A549 (cell line): ENCODE measurements at regions not wholly inside any gene's neighbourhood (a gene's known extent, or its start where the extent isn't known, plus 50 kb on each side); places are given as distances from the start of the nearest gene placed in this dataset.

Source experiments
- BHLHE40 ChIP-seq: IDR thresholded peaks from 2 replicates; pipeline ENCODE4 v1.6.1; 2012; ENCODE audit warnings: low read depth, low read length, inconsistent platforms
- CHD4 ChIP-seq: fragments of 200-600 bp; sonication (generic); IDR thresholded peaks from 2 replicates; pipeline ENCODE4 v1.6.1; 2016; ENCODE audit warnings: antibody characterized with exemption, mild to moderate bottlenecking, borderline replicate concordance
- EP300 ChIP-seq, 2 experiments: fragments of >200 bp; sonication (Bioruptor Twin); formaldehyde crosslinking; IDR thresholded peaks; 2 replicates in 1 of 2; 3 replicates in 1 of 2; pipeline ENCODE4 v1.6.1; 2016 to 2017
- HOXA7 ChIP-seq: fragments of 250-450 bp; sonication (Bioruptor Pico); IDR thresholded peaks from 2 replicates; pipeline ENCODE4 v1.5.0; 2020; ENCODE audit warnings: mild to moderate bottlenecking, moderate library complexity
- JUN ChIP-seq, 2 experiments: fragments of >200 bp; sonication (Bioruptor Twin); formaldehyde crosslinking; IDR thresholded peaks; 2 replicates in 1 of 2; 3 replicates in 1 of 2; pipeline ENCODE4 v1.6.1; 2016 to 2017
- MAFK ChIP-seq: fragments of 450-650 bp; IDR thresholded peaks from 2 replicates; pipeline ENCODE4 v1.6.1; 2014; ENCODE audit not compliant: partially characterized antibody
- RAD21 ChIP-seq, 2 experiments: fragments of >200 bp in 1 of 2; sonication (Bioruptor Twin) in 1 of 2; formaldehyde crosslinking in 1 of 2; IDR thresholded peaks in 1 of 2; conservative IDR thresholded peaks in 1 of 2; 2 replicates in 1 of 2; 3 replicates in 1 of 2; pipeline ENCODE4 v1.6.1; 2012 to 2018; ENCODE audit warnings: inconsistent platforms in 1 of 2
- RFX5 ChIP-seq: fragments of 450-650 bp; IDR thresholded peaks from 2 replicates; pipeline ENCODE4 v1.7.1; 2014; ENCODE audit warnings: antibody characterized with exemption, mild to moderate bottlenecking, moderate library complexity
- ZC3H11A ChIP-seq: fragments of 450-650 bp; IDR thresholded peaks from 2 replicates; pipeline ENCODE4 v1.6.1; 2014; ENCODE audit warnings: antibody characterized with exemption, mild to moderate bottlenecking

DNA sequence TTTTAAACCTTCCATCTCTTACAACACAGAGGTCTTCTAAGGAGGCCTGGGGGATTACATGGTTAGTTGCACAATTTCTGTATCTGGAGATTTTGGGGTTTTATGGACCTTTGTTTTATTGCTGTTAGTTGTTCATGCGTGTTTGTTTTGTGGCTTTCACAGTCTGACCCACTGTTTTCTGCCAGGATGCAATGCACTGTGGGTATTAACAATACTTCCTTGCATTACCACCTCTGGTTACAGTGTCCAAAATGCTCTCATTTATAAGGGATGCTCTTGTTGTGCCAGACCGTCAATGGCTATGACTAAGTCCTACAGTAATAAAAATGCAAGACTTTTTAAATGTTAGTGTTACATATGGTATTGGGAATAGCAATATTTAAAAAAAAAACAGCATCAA, 730.2 kb downstream of the KCTD8 start:
- no peak for TF ChIP-seq HOXA7
- TF ChIP-seq MAFK, result no peak
- no peak for TF ChIP-seq BHLHE40
- TF ChIP-seq ZC3H11A, result no peak
- no peak for TF ChIP-seq JUN (IDR thresholded peaks at IDR 0.05)
- TF ChIP-seq EP300 (IDR thresholded peaks at IDR 0.05), result no peak
- TF ChIP-seq RAD21 (conservative IDR thresholded peaks at IDR 0.05 in 1 of 2, IDR thresholded peaks at IDR 0.05 in 1 of 2), result no peak
- TF ChIP-seq RFX5, result no peak
- no peak for TF ChIP-seq CHD4
